NCI-H345 (cell line): ENCODE measurements at regions not wholly inside any gene's neighbourhood (a gene's known extent, or its start where the extent isn't known, plus 50 kb on each side); places are given as distances from the start of the nearest gene placed in this dataset.

Source experiments
- DNase-seq: peaks from one replicate; lab custom pipeline; 2025; lab: John Stamatoyannopoulos, UW

- DNase-seq, result no peak
Measured at GRCh38 chr13:107912745-107913144, 302.6 kb downstream of the LIG4 start.

GRCh38 chr13:107907065-107907805 lies 308.1 kb downstream of the LIG4 start:
- DNase-seq, result no peak

GRCh38 chr13:107906131-107906530 lies 309.2 kb downstream of the LIG4 start:
- DNase-seq, result no peak

- DNase-seq, result no peak
Measured at GRCh38 chr13:107901996-107902562, 313.3 kb downstream of the LIG4 start.

GRCh38 chr13:107901230-107901629 lies 314.1 kb downstream of the LIG4 start:
- no peak for DNase-seq

GRCh38 chr13:107900775-107901174 lies 314.6 kb downstream of the LIG4 start:
- no peak for DNase-seq

GRCh38 chr13:107886118-107886517 lies 329.2 kb downstream of the LIG4 start:
- no peak for DNase-seq

- no peak for DNase-seq
Measured at GRCh38 chr13:107884564-107884963, 330.8 kb downstream of the LIG4 start.

GRCh38 chr13:107883561-107884175 lies 331.7 kb downstream of the LIG4 start:
- DNase-seq, result no peak

- no peak for DNase-seq
Measured at GRCh38 chr13:107882708-107883560, 332.4 kb downstream of the LIG4 start.

- no peak for DNase-seq
Measured at GRCh38 chr13:107881362-107881761, 334.0 kb downstream of the LIG4 start.

- no peak for DNase-seq
Measured at GRCh38 chr13:107874456-107874855, 340.9 kb downstream of the LIG4 start.

- no peak for DNase-seq
Measured at GRCh38 chr13:107873926-107874325, 341.4 kb downstream of the LIG4 start.

- DNase-seq, result no peak
Measured at GRCh38 chr13:107870400-107870799, 344.9 kb downstream of the LIG4 start.

GRCh38 chr13:107867701-107868661 lies 347.4 kb downstream of the LIG4 start:
- DNase-seq, result peak; percentile 83

GRCh38 chr13:107866941-107867623 lies 348.3 kb downstream of the LIG4 start:
- DNase-seq, result peak; percentile 54

- DNase-seq, result peak; percentile 64
Measured at GRCh38 chr13:107866032-107866940, 349.1 kb downstream of the LIG4 start.

GRCh38 chr13:107865643-107866031 lies 349.7 kb downstream of the LIG4 start:
- peak; percentile 59 for DNase-seq

- no peak for DNase-seq
Measured at GRCh38 chr13:107865318-107865575, 350.1 kb downstream of the LIG4 start.
